Liver (tissue), 8 donors: ENCODE measurements at regions not wholly inside any gene's neighbourhood (a gene's known extent, or its start where the extent isn't known, plus 50 kb on each side); places are given as distances from the start of the nearest gene placed in this dataset.

Experiments
- DNase-seq: peaks from one replicate; pipeline ENCODE4 v3.0.0-alpha.2; 2017; ENCODE audit warnings: low spot score
- H3K27ac ChIP-seq, 2 donors: one replicate each; pipeline ENCODE4 v1.7.0; 2013; ENCODE audit warnings: inconsistent platforms in 2 of 2, low read length in 2 of 2, control low read depth in 1 of 2, low read depth in 1 of 2, mild to moderate bottlenecking in 1 of 2
- H3K27me3 ChIP-seq, 4 donors: one replicate each; pipeline versions ENCODE4 v1.6.1 to v1.7.0; 2013; ENCODE audit warnings: low read length in 3 of 4, inconsistent platforms in 1 of 4, mild to moderate bottlenecking in 1 of 4, moderate library complexity in 1 of 4; ENCODE audit not compliant: control insufficient read depth in 4 of 4, insufficient read depth in 4 of 4
- H3K36me3 ChIP-seq, 4 donors: one replicate each; pipeline versions ENCODE4 v1.6.1 to v1.7.0; 2013; ENCODE audit warnings: low read length in 3 of 4, mild to moderate bottlenecking in 3 of 4, low read depth in 1 of 4, moderate library complexity in 1 of 4; ENCODE audit not compliant: control insufficient read depth in 4 of 4, insufficient read depth in 3 of 4
- H3K4me1 ChIP-seq, 4 donors: one replicate each; pipeline versions ENCODE4 v1.6.1 to v1.7.0; 2013; ENCODE audit warnings: low read length in 3 of 4, mild to moderate bottlenecking in 3 of 4, moderate library complexity in 1 of 4; ENCODE audit not compliant: control insufficient read depth in 4 of 4, insufficient read depth in 4 of 4
- H3K4me3 ChIP-seq, 3 donors: one replicate each; pipeline versions ENCODE4 v1.6.1 to v1.7.0; 2013; ENCODE audit warnings: low read length in 3 of 3, control low read depth in 1 of 3, low read depth in 1 of 3, mild to moderate bottlenecking in 1 of 3
- H3K9ac ChIP-seq, 2 donors: one replicate each; pipeline ENCODE4 v1.7.0; 2013; ENCODE audit warnings: low read length in 2 of 2, mild to moderate bottlenecking in 2 of 2, moderate library complexity in 2 of 2, control low read depth in 1 of 2, low read depth in 1 of 2
- H3K9me3 ChIP-seq, 4 donors: one replicate each; pipeline versions ENCODE4 v1.6.1 to v1.7.0; 2013; ENCODE audit warnings: low read length in 3 of 4; ENCODE audit not compliant: control insufficient read depth in 4 of 4
- ATF3 ChIP-seq: IDR thresholded peaks from 2 replicates; pipeline ENCODE4 v1.6.1; 2016; ENCODE audit warnings: antibody characterized with exemption
- CTCF ChIP-seq: fragments of 150-350 bp; IDR thresholded peaks from 2 replicates; pipeline ENCODE4 v1.5.1; 2017; ENCODE audit warnings: improper control_type of control experiment, low read depth, low read length; ENCODE audit not compliant: missing input control
- EGR1 ChIP-seq, 2 donors: IDR thresholded peaks; 2 replicates each; pipeline ENCODE4 v1.6.1; 2016 to 2018; ENCODE audit warnings: antibody characterized with exemption in 2 of 2, low read depth in 2 of 2
- FOXA1 ChIP-seq: IDR thresholded peaks from 2 replicates; pipeline ENCODE4 v1.6.1; 2016; ENCODE audit warnings: antibody characterized with exemption
- FOXA2 ChIP-seq: IDR thresholded peaks from 2 replicates; pipeline ENCODE4 v1.6.1; 2016; ENCODE audit warnings: antibody characterized with exemption
- GABPA ChIP-seq, 2 donors: IDR thresholded peaks in 1 of 2; conservative IDR thresholded peaks in 1 of 2; 2 replicates each; pipeline ENCODE4 v1.6.1; 2016; ENCODE audit warnings: antibody characterized with exemption in 2 of 2, mild to moderate bottlenecking in 1 of 2, moderate library complexity in 1 of 2
- HNF4A ChIP-seq, 2 donors: conservative IDR thresholded peaks; 2 replicates each; pipeline ENCODE4 v1.6.1; 2016; ENCODE audit warnings: antibody characterized with exemption in 2 of 2, mild to moderate bottlenecking in 2 of 2
- HNF4G ChIP-seq: IDR thresholded peaks from 2 replicates; pipeline ENCODE4 v1.6.1; 2016; ENCODE audit warnings: antibody characterized with exemption
- JUND ChIP-seq, 2 donors: IDR thresholded peaks; 2 replicates each; pipeline ENCODE4 v1.6.1; 2016; ENCODE audit warnings: antibody characterized with exemption in 2 of 2
- MAX ChIP-seq: IDR thresholded peaks from 2 replicates; pipeline ENCODE4 v1.6.1; 2016; ENCODE audit warnings: antibody characterized with exemption
- NR2F2 ChIP-seq: IDR thresholded peaks from 2 replicates; pipeline ENCODE4 v1.6.1; 2016; ENCODE audit warnings: antibody characterized with exemption
- RAD21 ChIP-seq, 2 donors: IDR thresholded peaks; 2 replicates each; pipeline ENCODE4 v1.6.1; 2016; ENCODE audit warnings: antibody characterized with exemption in 2 of 2, mild to moderate bottlenecking in 2 of 2
- REST ChIP-seq: IDR thresholded peaks from 2 replicates; pipeline ENCODE4 v1.6.1; 2016; ENCODE audit warnings: antibody characterized with exemption, mild to moderate bottlenecking
- RXRA ChIP-seq, 2 donors: IDR thresholded peaks; 2 replicates each; pipeline ENCODE4 v1.6.1; 2017 to 2018; ENCODE audit warnings: antibody characterized with exemption in 2 of 2, mild to moderate bottlenecking in 1 of 2
- SP1 ChIP-seq: IDR thresholded peaks from 2 replicates; pipeline ENCODE4 v1.6.1; 2018; ENCODE audit warnings: antibody characterized with exemption, mild to moderate bottlenecking
- TAF1 ChIP-seq: conservative IDR thresholded peaks from 2 replicates; pipeline ENCODE4 v1.6.1; 2016; ENCODE audit warnings: antibody characterized with exemption, mild to moderate bottlenecking
- YY1 ChIP-seq: IDR thresholded peaks from 2 replicates; pipeline ENCODE4 v1.6.1; 2016; ENCODE audit warnings: antibody characterized with exemption, mild to moderate bottlenecking
- ZBTB33 ChIP-seq: IDR thresholded peaks from 2 replicates; pipeline ENCODE4 v1.6.1; 2016; ENCODE audit warnings: antibody characterized with exemption
- WGBS: extraction: QIAGEN DNeasy Blood & Tissue Kit; methylation state at CpG from one replicate; pipeline ENCODE4 v1.1.7; 2013; 5-methylcytosine and 5-hydroxymethylcytosine counted together
- donor health status: healthy.
- donor health status: healthy.
- donor health status: healthy.
- donor health status: healthy.
- donor health status: healthy.

GRCh38 chr10:77727481-77727880, 89.9 kb upstream of the KCNMA1 start:
- Histone ChIP-seq H3K4me1 (no peaks in the 10 kb centered on the region), H3K27ac (no peak overlapping the region)
- 91% methylated on average over 3 of the region's 3 CpGs for WGBS

More at GRCh38 chr10:77727481-77727880, 89.9 kb upstream of the KCNMA1 start:
- H3K9ac ChIP-seq, result no peak overlapping the region
- no peak overlapping the region for H3K4me3 ChIP-seq
- no peak for DNase-seq
- no peaks in the 10 kb centered on the region for H3K9me3 ChIP-seq
- TF ChIP-seq HNF4G, result no peak
- TF ChIP-seq ZBTB33, result no peak
- no peak for TF ChIP-seq GABPA (IDR thresholded peaks at IDR 0.05 in 1 of 2, conservative IDR thresholded peaks at IDR 0.05 in 1 of 2)
- no peak for TF ChIP-seq FOXA2
- TF ChIP-seq HNF4A (conservative IDR thresholded peaks at IDR 0.05), result no peak
- TF ChIP-seq EGR1 (IDR thresholded peaks at IDR 0.05; ENCODE audit: low read depth in 2 of 2), result no peak
- TF ChIP-seq FOXA1, result no peak
- no peak for TF ChIP-seq NR2F2
- TF ChIP-seq YY1, result no peak
- TF ChIP-seq CTCF, result no peak
- TF ChIP-seq SP1, result no peak
- no peak for TF ChIP-seq TAF1
- TF ChIP-seq REST, result no peak
- no peak for TF ChIP-seq RXRA (IDR thresholded peaks at IDR 0.05)
- TF ChIP-seq RAD21 (IDR thresholded peaks at IDR 0.05), result no peak
- TF ChIP-seq MAX, result no peak
- TF ChIP-seq ATF3, result no peak
- TF ChIP-seq JUND (IDR thresholded peaks at IDR 0.05), result no peak
- no peaks in the 10 kb centered on the region for H3K27me3 ChIP-seq
- H3K36me3 ChIP-seq, result no peaks in the 10 kb centered on the region
